Umbilical cord (tissue), 1 donor: ENCODE measurements at regions not wholly inside any gene's neighbourhood (a gene's known extent, or its start where the extent isn't known, plus 50 kb on each side); places are given as distances from the start of the nearest gene placed in this dataset.
"Not testable (repeated sequence)": the region's sequence is repeated elsewhere in the genome, so short reads cannot be mapped to it uniquely, and the experiment has no call there.

ENCODE experiments used
- DNase-seq: peaks from one replicate; pipeline ENCODE4 v3.0.0-alpha.2; 2015; ENCODE audit warnings: low spot score

DNA sequence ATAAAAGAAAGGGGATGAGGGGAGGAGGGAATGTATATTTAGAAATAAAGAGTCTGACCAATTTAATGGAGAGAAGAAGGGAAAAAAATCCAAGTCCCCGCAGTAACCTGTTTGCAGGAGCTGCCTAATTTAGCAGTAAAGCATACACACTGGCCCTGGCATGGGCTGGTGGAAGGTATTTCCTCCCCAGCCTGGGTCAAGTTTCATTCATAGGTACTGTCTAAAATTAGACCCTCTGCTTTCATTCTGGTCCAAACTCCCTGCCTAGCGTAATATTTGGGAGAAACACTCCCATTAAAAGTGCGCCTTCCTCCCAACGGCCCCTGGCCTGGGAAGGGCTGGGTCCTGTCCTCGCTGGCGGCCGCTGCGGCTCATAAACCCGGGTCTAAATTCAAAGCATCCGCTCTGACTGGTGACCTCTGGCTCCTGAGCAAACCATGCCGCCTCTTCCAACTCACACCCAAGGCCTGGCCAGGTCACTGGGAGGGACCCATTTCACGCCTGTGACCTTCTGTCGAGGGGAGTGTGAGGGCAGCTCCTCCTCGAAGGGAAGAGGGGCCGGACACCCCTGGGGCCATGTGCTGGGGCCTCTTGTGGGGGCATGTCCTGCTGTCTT lies 123.2 kb downstream of the FGF18 start:
- DNase-seq: peak; percentile 30

DNA sequence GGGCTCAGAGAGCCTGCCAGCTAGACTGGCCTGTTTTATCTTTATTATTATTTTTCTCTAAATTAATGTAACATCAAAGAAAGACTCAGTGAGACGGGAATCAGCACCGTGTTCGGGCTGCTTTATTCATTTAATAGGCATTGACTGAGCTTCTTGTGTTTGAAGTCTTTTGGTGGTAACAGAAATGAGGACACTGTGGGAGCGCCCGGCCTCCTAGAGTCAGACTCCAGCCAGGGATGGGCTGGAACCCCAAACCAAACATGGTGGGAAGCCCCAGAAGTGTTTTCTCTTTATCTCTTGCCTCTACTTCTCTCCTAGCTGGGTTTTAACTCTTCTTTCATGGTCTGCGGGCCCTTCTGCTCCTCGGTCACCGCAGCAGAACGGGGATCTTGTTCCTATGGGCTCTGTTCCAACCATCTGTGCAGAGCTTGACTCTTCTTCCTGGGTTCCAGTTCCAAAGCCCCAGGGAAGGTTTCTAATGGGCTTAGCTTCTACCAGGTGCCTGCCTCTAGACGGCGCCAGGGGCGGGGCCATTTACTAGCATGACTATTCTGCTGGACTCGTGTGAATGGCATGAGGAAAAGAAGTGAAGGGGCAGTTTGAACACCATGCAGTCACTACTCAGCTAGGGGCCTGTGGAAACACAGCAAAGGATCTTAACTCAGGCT lies 123.8 kb downstream of the FGF18 start:
- DNase-seq: no peak

DNA sequence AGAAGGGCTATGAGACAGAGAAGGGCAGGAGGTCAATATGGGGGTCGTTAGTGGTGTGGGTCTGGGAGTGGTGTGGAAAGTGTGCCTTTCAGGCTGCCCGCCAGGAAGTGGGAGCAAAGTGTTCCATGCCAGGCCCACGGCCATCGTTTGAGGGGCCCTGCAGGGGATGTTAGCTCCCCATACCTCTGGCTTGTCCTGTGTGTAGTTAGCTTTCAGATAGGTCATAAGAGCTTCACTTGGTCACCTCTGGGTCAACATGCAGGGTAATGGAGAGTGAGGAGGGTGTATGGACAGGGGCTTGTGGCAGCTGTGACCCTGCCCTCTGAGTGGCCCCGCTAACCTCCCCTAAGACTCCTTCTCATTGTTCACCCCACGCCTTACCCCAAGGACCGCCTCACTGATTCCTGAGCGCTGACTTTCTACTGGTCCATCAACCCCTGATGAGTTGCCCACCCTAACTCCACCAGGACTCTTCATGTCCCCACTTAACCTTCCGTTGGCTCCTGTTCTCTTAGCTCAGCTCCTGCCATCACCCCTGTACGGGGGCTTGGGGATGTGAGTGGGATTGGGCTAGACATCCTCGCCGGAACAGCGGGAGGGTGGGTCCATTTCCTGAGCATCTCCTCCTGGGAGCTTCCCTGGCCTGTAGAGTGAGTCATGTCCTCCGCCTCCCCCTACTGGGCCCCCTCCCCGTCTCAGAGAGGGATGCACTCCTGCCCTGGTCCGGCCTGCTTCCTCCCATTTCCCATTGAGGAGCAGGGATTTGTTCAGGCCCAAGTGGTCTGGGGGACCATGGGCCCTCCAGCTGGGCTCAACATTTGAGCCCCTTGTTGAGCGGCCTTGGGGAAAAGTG lies 125.7 kb downstream of the FGF18 start:
- no peak for DNase-seq

DNA sequence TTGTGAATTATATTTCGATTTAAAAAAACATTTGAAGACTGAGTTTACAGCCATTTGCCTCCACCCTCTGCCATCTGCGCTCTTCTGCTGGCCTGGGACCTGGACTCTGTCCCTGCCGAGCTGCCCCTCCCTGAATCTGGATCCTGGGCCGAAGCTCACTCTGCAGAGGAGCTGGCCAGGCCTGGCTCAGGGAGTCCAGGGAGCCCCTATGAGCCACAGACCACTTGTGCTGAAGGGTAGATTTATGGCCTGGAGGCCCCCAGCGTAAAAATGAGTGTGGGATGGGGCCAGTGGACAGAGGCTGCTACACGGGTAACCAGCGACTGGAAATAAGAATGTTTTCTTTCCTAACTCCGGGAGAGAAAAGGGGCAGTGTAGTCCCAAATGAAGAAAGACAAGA lies 129.8 kb downstream of the FGF18 start:
- no peak for DNase-seq

DNA sequence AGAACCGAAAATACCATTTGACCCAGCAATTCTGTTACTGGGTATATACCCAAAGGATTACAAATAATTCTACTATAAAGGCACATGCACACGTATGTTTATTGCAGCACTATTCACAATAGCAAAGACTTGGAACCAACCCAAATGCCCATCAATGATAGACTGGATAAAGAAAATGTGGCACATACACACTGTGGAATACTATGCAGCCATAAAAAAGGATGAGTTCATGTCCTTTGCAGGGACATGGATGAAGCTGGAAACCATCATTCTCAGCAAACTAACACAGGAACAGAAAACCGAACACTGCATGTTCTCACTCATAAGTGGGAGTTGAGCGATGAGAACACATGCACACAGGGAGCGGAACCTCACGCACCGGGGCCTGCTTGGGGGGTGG lies 134.4 kb downstream of the FGF18 start:
- DNase-seq: not testable (repeated sequence)

DNA sequence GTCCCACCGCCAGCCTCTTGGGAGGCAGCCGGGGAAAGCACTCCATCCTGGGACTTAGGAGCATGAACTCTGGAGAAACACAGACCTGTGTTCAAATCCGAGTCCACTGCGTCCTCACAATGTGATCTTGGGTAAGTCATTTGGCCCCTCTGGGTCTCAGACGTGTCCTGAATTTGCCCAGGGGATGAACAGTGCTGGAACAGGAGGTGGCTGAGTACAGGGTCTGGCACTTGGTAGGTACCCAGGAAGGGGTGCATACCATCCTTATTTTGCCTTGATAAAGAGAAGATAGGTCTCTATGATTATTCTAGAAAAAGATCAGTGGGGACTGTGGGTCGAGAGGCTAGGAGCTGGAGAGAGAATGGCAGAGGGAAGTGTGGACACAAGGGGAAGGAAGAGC lies 135.7 kb downstream of the FGF18 start:
- DNase-seq: no peak

DNA sequence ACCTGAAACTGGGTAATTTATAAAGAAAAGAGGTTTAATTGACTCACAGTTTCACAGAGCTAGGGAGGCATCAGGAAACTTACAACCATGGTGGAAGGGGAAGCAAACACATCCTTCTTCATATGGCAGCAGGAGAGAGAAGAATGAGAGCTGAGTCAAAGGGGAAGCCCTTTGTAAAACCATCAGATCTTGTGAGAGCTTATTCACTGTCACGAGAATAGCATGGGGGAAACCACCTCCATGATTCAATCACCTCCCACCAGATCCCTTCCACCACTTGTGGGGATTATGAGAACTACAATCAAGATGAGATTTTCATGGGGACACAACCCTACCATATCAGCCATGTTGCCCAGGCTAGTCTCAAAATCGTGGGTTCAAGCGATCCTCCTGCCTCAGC lies 143.4 kb downstream of the FGF18 start:
- no peak for DNase-seq

DNA sequence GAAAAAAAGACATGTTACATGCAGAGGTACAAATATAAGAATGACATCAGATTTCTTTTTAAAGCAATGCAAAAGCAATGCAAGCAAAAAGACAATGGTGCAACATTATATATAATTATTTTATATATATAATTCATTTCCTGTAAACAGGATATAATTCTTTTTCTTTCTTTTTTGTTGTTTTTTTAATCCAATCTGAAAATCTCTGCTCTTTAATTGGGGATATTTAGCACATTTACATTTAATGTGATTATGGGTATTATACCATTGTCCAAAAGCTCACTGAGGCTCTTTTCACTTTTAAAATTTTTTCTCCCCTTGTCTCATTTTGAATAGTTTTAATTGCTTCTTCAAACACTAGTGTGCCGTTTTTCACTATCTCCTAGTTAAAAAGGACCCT lies 148.9 kb downstream of the FGF18 start:
- no peak for DNase-seq

DNA sequence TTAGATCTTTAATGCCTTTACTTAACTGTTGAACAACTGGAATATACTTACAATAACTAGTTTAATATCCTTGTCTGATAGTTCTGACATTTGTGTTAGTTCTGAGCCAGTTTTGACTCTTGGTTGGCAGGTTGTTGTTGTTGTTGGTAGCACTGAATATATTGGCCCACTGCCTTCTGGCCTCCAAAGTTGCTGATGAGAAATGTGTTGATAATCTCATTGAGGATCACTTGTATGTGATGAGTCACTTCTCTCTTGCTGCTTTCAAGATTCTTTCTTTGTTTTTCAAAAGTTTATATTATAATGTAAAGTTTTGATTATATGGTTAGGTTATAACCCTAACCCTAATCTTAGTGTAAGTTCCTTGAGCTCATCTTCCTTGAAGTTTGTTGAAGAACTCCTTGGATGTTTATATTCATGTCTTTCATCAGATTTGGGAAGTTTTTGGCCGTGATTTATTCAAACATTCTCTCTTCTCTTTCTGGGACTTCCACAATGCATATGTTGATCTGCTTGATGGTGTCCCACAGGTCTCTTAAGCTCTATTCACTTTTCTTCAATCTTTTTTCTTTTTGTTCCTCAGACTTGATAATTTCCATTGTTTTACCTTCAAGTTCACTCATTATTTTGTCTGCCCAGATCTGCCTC lies 149.7 kb downstream of the FGF18 start:
- no peak for DNase-seq

DNA sequence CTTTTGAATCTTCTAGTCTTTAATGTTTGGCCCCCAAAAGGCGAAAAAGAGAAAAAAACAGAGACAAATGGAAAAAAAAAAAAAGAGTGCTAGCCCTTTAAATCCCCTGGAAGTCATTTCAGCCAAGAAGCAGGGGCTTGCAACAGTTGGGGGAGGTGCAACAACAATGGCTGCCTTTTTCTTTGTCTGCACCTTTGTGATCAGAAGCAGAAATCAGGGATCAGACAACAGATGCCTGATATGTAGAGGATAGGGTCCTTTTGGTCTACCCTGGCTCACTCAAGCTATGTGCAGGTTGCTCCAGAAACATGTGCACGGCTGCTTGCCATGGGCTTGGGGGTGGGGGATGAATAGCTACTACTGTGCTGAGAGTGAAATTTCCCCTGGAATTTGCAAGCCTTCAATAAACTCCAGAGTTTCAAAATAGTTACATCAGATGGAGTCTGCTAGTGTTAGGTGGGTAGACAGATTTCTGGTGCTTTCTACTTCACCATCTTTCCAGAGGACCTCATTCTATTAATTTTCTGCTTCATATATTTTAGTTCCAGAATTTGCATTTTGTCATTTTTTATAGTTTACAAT lies 150.9 kb downstream of the FGF18 start:
- DNase-seq: no peak

DNA sequence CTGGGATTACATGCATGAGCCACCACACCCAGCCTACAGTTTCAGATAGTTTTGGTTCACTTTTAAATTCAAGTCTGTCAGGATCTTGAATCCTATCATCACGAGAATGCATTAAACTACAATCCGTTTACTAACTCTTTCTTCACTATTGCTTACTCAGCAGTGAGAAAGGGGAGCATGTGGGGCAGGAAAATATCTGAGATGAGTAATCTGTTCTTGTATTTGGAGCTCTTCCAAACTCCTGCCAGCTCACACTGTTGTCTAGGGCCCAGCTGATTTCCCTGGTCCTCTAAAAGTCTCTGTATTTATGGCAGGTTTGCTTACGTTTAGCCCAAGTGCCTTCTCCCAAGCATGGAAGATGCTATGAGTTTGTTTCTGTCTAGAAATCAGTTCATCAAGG lies 152.2 kb downstream of the FGF18 start:
- peak; percentile 53 for DNase-seq

DNA sequence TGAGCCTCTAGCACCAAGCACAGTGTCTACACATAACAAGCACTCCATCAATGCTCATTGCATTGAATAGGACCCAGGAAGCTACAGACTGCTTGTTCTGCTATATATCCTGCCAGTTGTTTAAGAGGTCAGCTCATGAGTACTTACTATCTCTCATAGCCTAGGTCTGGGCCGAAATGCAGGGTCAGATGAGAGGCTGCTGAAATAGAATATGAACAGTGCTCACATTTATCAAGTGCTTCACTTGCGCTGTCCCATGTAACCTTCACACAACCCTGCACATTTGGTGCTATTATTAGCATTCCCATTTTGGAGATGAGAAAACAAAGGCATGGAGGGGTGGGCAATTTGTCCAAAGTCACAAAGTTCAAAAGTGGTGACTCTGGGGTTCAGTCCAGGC lies 153.6 kb downstream of the FGF18 start:
- no peak for DNase-seq

DNA sequence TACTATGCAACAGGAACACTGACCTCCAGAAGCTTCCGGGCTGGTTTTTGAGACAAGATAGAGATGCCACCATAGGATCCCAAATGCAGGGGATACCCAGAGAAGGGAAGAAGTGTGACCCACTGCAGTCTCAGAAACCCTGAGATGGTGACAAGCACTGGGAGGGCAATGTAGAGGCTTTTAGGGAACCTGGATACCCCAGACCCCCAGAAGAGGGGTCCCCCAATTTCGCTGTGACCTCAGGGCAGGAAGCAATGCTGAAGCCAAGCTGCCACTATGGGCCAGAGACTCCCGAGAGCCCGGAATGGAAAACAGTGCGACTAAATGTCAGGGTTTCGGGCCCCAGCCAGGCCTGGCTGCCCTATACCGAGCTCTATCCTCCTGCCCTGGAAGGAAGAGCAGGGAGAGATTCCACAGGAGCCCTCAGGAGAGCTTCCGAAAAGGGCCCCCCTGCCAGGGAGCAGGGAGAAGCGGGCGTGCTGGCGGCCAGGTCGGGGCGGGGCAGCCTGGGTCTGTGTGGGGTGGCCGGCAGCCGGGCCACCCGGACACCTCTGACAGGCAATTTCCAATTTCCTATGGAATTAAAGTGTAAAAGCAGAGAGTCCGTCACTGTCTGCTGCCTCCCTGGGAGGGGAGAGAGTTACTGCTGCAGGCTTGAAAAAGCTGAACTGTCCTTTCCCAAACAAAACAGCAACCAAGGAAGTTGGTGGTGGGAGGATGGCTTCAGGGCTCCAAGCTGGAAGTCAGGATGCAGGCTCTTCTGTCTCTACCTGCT lies 154.2 kb downstream of the FGF18 start:
- no peak for DNase-seq

DNA sequence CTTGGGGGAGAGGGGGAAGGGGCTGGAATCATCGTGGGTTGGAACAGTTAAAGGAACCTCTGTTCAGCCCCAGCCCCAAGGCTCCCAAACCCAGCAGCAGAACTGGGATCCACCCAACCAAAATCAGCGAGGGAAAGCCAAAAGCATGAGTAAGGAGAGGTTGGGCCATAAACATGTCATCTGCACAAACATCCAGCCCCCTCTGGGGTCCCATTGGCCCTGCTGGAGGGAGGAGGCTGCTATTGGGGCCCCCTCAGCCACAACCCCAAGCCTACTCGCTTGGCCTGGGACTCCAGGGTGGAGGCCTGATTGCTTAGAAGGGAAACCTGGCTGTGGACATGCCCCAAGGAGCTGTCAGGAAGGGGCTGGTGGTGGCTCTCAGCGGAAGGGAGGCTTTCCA lies 154.9 kb downstream of the FGF18 start:
- DNase-seq: peak; percentile 56

DNA sequence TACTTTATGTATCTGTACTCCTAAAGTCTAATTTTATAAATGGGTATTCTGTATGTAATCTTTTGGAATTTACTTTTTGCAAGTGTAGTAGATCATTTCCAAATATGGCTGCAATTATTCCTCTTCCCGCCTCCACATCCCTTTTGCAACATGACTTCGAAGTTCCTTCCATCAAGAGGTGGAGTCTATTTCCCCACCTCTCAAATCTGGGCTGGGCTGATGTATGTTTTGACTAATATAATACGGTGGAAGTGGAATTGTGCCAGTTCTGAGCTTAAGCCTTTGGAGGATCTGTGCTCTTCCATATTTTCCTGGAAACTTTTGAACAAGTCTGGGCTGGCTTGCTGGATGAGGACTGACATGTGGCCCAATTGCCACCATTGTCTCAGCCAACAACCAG lies 155.9 kb downstream of the FGF18 start:
- no peak for DNase-seq

DNA sequence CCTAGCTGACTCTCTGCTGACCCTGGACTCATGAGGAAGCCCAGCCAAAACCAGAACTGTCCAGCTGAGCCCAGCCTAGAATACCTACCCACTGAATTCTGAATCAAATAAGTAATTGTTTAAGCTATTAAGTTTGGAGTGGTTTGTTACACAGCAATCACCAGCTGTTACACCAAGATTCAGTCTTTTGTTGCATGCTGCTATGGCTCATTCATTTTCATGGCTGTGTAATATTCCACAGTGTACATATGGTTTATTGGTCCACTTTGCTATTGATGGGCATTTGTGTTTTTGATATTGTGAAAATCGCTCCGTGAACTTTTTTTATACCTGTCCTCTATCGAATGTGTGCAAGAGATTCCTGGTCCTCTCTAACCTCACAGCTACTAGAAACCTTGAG lies 156.4 kb downstream of the FGF18 start:
- DNase-seq: no peak

DNA sequence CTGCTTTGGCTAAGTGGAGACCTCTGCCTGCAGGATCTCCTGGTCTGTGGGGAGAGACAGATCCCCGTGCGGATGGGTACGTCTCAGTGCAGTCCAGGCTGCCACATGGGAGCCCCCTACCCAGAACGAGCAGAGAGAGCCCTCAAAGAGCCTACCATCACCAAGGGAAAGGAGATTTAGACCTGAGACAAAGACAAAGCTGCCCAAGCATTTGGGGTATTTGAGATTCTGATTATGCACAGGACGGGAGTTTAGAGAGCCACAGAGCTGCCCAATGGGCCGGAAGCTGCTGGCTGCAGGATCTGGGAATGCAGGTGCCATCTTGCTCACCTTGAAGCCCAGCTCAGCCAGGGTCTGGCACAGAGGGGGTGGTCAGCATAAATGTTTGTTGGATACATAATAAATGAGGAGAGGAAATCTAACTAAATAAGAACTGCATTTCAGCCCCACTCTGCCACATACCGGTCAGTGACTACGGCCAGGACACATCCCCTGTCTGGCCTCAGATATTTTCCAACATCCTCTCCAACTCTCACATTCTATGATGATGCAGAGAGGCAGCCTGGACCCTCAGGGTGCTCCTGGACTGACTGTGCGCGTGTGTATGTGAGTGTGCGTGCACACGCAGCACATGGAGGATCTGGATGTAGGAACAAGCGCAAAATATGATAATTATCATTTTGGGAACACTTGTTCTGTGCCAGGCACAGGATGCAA lies 157.8 kb downstream of the FGF18 start:
- no peak for DNase-seq

DNA sequence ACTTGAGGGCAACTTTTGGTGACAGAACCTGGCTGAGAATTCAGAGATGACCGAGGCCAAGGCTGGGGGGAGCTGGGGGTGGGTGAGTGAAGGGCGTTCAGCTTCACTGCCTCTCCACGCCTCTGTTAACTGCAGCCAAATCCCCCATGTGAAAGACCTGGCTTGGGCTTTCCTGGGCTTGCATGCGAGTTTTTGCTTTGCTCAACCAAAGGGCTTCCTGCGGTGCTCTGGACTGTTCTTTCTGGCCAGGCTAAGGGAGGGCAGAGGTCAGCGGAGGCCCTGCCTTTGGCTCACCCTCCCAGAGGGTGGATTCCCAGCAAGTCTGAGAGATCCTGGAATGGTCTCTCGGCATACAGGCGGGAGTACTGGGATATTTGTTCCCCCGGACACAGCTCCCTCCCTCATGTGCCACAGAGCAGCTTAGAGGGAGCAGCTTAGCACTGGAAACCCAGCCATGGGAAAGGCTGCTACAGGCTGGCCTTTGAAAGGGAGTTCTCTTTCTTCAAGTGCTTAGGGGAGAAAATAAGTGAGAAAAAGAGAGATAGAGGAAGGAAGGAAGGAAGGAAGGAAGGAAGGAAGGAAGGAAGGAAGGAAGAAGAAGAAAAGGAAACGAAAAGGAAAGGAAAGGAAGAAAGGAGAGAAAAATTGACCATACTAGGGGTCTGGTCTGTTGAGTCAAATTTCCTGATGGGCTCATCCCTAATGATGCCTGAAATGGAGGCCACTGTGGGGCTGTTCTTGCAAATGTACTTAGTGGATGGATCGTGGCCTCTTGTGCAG lies 158.8 kb downstream of the FGF18 start:
- DNase-seq: peak; percentile 43

DNA sequence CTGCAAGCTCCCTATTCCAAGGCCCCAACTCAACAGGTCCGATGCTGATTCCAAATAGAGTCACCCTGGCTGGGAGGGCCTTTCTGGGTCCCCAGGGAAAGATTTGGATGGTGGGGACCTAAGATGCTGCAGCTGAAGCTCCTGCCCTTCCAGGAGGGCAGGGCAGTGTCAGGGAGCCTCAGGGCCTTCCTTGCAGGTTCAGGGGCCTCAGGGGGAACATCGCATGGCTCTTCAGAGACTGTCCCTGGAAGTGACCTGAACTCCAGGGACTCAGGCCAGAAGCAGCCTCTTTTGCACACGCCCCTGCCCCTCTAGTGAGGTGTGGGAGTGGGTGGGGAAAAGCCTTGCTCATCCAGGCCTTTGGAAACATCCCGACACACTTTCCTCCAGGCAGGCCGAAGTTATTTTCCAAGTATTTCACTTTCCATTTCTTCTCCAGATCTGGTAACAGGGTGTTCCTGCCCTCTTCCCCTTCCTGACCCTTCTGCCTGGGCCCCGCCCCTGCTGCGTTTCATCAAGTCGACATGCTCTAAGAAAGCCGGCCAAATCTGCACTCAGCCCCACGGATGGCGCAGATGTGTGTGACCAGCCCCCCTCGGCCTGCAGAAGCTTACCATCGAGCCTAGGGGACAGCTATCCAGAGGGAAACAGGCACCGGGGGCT lies 159.5 kb downstream of the FGF18 start:
- peak; percentile 84 for DNase-seq
